Testis (tissue), 2 donors: ENCODE measurements at regions not wholly inside any gene's neighbourhood (a gene's known extent, or its start where the extent isn't known, plus 50 kb on each side); places are given as distances from the start of the nearest gene placed in this dataset.

ENCODE experiments used
- DNase-seq: peaks from one replicate; pipeline ENCODE4 v3.0.0-alpha.2; 2019
- H3K27ac ChIP-seq, 2 donors: fragments of 200-600 bp; sonication (generic); one replicate each; pipeline ENCODE4 v1.5.1; 2019
- H3K27me3 ChIP-seq: fragments of 200-600 bp; sonication (generic); one replicate; pipeline ENCODE4 v1.5.1; 2019
- H3K36me3 ChIP-seq: fragments of 200-600 bp; sonication (generic); one replicate; pipeline ENCODE4 v1.5.1; 2017; ENCODE audit warnings: low read depth; ENCODE audit errors: missing control alignments
- H3K4me1 ChIP-seq: fragments of 200-600 bp; sonication (generic); one replicate; pipeline ENCODE4 v1.5.1; 2019
- H3K4me3 ChIP-seq, 2 donors: fragments of 200-600 bp; sonication (generic); one replicate each; pipeline ENCODE4 v1.5.1; 2017 to 2019
- H3K9me3 ChIP-seq: fragments of 200-600 bp; sonication (generic); one replicate; pipeline ENCODE4 v1.5.1; 2017
- CTCF ChIP-seq, 3 experiments: fragments of 450-650 bp in 2 of 3; fragments of 200-600 bp in 1 of 3; sonication (generic) in 1 of 3; IDR thresholded peaks; one replicate each; pipeline ENCODE4 v1.5.1; 2016 to 2019; ENCODE audit warnings: antibody characterized with exemption in 3 of 3, mild to moderate bottlenecking in 2 of 3, moderate library complexity in 1 of 3
- POLR2A ChIP-seq: fragments of 450-650 bp; IDR thresholded peaks from one replicate; pipeline ENCODE4 v1.6.1; 2017; ENCODE audit warnings: antibody characterized with exemption, mild to moderate bottlenecking, moderate library complexity
- WGBS, 2 donors: methylation state at CpG; one replicate each; pipeline ENCODE4 v1.1.5; 2018; 5-methylcytosine and 5-hydroxymethylcytosine counted together
- intact Hi-C: fragments of 100-400 bp; cut with DNase I; formaldehyde crosslinking; loops from one replicate; pipeline ENCODE4 v1.15.1; 2023; ENCODE audit warnings: low total_unique reads

GRCh38 chr13:64810750-64811149 is 2419.4 kb downstream of the PCDH9 start:
- H3K4me1 ChIP-seq = no peaks in the 10 kb centered on the region
- WGBS, 2 donors = 89 to 90% methylated on average over 3 of the region's 3 CpGs
- H3K9me3 ChIP-seq = no peaks in the 10 kb centered on the region
- no peak overlapping the region for H3K27ac ChIP-seq
- TF ChIP-seq POLR2A = no peak
- TF ChIP-seq CTCF (IDR thresholded peaks at IDR 0.05) = no peak
- no peaks in the 10 kb centered on the region for H3K36me3 ChIP-seq
- H3K4me3 ChIP-seq = no peak overlapping the region
- H3K27me3 ChIP-seq = no peaks in the 10 kb centered on the region
- intact Hi-C loops = no loop called here
- DNase-seq = no peak

GRCh38 chr13:64808704-64809103 is 2421.4 kb downstream of the PCDH9 start:
- no peaks in the 10 kb centered on the region for H3K9me3 ChIP-seq
- no peak for DNase-seq
- TF ChIP-seq POLR2A = no peak
- no peak for TF ChIP-seq CTCF (IDR thresholded peaks at IDR 0.05)
- no peaks in the 10 kb centered on the region for H3K4me1 ChIP-seq
- no peak overlapping the region for H3K27ac ChIP-seq
- 90 to 100% methylated on average over 4 of the region's 4 CpGs for WGBS, 2 donors
- H3K36me3 ChIP-seq = no peaks in the 10 kb centered on the region
- no peak overlapping the region for H3K4me3 ChIP-seq
- intact Hi-C loops = no loop called here
- H3K27me3 ChIP-seq = no peaks in the 10 kb centered on the region

- DNase-seq = no peak
- no peaks in the 10 kb centered on the region for H3K36me3 ChIP-seq
- no peaks in the 10 kb centered on the region for H3K27me3 ChIP-seq
- no peak overlapping the region for H3K4me3 ChIP-seq
- H3K4me1 ChIP-seq = no peaks in the 10 kb centered on the region
- no peaks in the 10 kb centered on the region for H3K9me3 ChIP-seq
- 82 to 93% methylated on average over 4 of the region's 4 CpGs for WGBS, 2 donors
- TF ChIP-seq CTCF (IDR thresholded peaks at IDR 0.05) (no peak), POLR2A (no peak)
- intact Hi-C loops = no loop called here
- no peak overlapping the region for H3K27ac ChIP-seq
Observed at GRCh38 chr13:64801768-64802167, 2428.4 kb downstream of the PCDH9 start.

GRCh38 chr13:64798422-64798821 is 2431.7 kb downstream of the PCDH9 start:
- Histone ChIP-seq H3K4me3 (no peak overlapping the region), H3K9me3 (no peaks in the 10 kb centered on the region), H3K4me1 (no peaks in the 10 kb centered on the region), H3K27me3 (no peaks in the 10 kb centered on the region), H3K27ac (no peak overlapping the region), H3K36me3 (no peaks in the 10 kb centered on the region)
- WGBS, 2 donors = 59 to 76% methylated on average over 4 of the region's 4 CpGs
- intact Hi-C loops = no loop called here
- DNase-seq = no peak
- TF ChIP-seq POLR2A = no peak
- no peak for TF ChIP-seq CTCF (IDR thresholded peaks at IDR 0.05)

- H3K27me3 ChIP-seq = no peaks in the 10 kb centered on the region
- H3K9me3 ChIP-seq = no peaks in the 10 kb centered on the region
- no peak for DNase-seq
- H3K27ac ChIP-seq = no peak overlapping the region
- H3K36me3 ChIP-seq = no peaks in the 10 kb centered on the region
- WGBS, 2 donors = 75 to 85% methylated on average over 3 of the region's 3 CpGs
- no peak for TF ChIP-seq CTCF (IDR thresholded peaks at IDR 0.05)
- no peak for TF ChIP-seq POLR2A
- H3K4me3 ChIP-seq = no peak overlapping the region
- no peaks in the 10 kb centered on the region for H3K4me1 ChIP-seq
- intact Hi-C loops = no loop called here
Observed at GRCh38 chr13:64793592-64793991, 2436.5 kb downstream of the PCDH9 start.
